HG02840 (cell line): ENCODE measurements at regions not wholly inside any gene's neighbourhood (a gene's known extent, or its start where the extent isn't known, plus 50 kb on each side); places are given as distances from the start of the nearest gene placed in this dataset.

ENCODE experiments used
- ATAC-seq: cut with Tn5 transposase; IDR thresholded peaks from one replicate; pipeline ENCODE4 v1.9.1; 2021; ENCODE audit warnings: mild to moderate bottlenecking, moderate library complexity, moderate number of reproducible peaks; ENCODE audit not compliant: unreplicated experiment, low FRiP score

DNA sequence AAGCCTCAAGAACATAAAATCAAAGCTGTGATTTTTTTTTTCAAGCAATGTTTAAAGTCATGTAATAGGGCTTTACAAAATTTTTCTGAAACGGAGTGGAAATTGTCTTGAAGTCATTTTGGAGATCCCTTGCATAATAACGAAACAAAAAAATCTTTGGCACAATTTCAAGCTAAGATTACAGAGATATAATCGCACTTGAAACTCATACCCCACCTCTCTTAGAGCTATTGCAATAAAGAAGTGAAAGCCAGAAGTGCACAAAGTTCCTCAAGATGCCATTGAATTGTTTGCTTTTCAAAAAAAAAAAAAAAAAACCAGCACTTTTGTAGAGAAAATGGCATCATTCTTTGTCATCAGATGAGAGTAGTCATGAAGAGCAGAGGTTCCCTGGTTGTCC, 152.3 kb downstream of the PAX3 start:
- ATAC-seq = no peak

DNA sequence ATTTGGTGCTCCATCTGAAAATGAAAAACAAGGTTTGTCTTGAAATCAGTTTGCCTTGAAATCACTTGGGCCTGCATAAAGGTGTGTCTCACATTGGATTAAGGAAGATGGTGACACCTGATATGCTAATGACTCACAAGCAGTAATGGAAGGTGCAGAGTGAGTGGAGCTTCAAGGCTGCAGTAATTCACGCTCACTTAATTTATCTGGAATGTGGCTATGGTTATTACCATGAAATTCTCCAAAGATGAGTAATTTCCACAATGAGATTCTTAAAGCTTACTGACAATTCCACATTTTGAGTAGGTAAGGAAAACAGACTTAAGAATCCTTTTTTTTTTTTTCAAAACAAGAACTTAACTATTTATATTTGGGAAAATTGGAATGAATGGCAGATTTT, 156.8 kb downstream of the PAX3 start:
- ATAC-seq = no peak

DNA sequence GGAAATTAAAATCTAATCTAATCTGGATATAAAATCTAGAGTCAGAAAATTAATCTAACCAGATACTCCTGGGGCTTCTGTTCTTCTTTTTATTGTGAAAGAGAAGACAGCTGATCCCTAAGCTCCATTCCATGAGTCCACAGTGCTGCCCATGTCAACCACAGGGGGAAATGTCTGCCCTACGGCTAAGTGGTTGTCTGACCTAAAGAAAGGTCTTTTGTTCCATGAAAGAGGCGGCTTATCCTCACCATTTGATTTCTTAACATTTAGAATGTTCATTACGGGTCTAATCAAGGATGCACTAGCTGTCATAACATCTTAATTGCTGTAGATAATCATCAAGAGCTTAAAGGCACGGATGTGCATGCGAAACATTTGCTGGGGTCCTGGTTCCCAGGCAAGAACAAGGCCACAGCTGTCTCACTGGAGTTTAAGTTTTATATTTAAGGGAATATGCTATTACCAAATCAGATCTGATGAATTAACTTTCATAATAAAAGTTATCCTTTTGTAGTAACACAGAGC, 162.6 kb downstream of the PAX3 start:
- no peak for ATAC-seq

DNA sequence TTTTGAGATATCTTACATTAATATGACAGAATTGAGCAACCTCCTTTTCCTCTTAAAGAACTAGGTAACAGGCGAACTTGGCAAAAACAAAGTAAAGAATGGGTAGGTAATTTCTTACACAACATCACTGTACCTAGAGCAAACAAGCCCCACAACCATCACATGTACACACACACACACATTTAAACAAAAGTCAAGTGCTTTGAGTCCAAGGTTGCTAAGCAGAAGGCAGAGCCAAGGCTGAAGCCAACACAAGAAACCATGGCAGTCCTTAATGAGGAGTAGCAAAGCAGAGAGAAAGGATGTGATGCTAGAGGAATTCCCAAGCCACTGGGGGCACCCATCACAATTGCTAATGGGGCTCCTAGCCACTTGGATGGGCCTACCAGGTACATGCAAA, 164.1 kb downstream of the PAX3 start:
- ATAC-seq = no peak

DNA sequence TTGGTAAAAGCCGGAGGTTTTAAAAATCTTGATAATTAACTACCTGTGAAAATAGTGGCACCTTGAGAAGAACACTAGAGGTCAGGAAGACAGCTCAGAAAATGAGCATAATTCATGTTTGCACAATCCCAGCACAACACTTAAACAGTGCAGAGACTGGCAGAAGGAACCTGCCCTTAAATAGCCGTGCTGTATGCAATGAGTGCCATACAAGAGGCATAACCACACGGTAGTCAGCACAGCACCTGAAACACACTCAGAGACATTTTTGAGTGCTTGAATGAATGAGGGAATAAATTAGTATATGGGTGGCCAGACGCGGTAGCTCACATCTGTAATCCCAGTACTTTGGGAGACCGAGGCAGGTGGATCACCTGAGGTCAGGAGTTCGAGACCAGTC, 164.9 kb downstream of the PAX3 start:
- ATAC-seq = no peak

DNA sequence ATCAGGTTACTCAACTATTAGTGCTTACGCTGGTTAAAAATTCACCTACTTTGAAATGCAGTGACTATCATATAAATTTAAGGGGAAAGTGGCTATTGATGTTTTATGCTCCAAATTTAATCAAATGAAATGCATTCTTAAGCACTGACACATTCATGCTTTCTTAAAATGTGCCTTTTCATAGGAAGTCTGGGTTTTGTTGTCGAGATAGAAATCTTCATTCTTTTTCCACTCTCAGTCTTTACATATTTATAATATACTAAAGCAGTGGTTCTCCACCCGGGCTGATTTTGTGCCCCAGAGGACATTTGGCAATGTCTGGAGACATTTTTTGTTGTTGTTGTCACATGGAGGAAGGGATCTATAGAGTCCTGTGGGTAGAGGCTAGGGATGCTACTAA, 167.9 kb downstream of the PAX3 start:
- no peak for ATAC-seq

DNA sequence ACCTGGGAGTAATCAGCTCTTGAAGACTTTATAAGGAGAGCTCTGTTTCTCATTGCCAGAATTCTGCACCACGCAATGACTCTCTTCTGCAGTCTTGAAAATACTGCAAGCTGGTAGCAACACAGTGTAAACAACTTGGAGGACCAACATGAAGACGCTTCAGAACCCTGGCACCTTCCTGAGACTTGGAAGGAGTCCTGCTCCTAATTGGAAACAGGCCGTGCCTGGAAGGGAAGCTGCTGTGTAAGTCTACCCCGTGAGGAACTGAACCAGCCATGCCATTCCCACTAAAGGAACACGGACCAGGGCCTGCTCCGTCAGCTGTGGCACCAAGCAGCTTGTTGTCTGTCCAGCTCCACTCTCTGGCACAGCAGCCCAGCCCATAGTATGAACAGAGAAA, 171.1 kb downstream of the PAX3 start:
- no peak for ATAC-seq

DNA sequence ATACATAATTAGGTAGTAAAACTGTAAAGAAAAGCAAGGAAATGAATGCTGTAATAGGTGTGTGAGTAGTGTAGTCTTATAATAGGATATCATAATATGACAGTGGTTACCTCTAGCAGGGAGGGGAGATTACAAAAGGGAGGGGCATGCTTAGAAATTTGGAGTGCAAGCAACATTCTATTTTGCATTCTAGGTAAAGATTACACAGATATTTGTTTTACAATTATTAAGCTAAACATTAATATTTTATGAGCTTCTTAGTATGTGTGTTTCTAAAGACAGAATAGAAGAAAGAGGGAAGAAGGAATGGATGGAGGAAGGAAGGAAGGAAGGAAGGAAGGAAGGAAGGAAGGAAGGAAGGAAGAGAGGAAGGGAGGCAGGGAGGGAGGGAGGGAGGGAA, 177.9 kb downstream of the PAX3 start:
- no peak for ATAC-seq

DNA sequence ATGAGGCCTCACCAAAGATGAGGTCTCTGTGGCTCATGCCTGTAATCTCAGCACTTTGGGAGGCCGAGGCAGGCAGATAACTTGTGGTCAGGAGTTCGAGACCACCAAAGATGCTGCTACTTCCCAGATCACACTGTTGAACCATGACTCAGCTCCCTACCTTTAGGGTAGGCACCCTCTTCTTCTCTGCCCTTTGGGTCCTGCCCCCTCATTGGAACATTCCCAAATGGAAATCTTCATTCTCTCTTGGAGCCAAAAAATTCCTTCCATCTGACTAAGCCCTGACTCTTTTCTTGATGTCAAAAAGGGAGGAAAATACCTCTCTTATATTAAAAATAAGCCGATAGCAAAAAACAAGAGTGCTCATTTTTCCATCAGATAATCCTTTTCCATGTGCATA, 183.5 kb downstream of the PAX3 start:
- ATAC-seq = no peak

DNA sequence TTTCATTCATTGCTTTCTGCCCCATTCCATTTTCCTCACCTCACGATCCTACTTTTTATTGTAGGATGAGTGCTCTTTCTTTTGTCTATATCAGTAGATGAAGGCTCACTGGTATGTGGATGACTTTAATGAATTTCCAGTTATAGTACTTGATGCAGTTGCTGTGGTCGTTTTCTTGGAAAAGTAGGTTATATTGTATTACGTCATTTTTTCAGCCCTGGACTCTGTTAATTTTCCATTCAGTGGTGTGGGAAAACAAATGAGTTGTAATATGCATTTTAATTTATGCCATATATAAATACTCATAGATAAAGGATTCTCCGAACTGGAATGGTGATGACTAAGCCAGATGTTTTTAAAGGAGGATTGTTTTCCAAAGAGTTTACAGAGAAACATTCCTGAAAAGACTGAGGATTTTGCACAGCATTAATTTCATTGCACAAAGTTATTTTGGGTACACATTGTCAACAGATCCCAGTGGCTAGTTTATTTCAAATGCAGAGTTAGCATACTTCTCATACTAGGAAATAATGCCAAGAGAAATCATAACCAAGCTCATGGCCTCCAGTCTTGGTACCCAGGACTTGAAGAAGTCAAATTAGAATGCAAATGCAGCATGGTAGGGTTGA, 189.7 kb downstream of the PAX3 start:
- ATAC-seq = no peak

DNA sequence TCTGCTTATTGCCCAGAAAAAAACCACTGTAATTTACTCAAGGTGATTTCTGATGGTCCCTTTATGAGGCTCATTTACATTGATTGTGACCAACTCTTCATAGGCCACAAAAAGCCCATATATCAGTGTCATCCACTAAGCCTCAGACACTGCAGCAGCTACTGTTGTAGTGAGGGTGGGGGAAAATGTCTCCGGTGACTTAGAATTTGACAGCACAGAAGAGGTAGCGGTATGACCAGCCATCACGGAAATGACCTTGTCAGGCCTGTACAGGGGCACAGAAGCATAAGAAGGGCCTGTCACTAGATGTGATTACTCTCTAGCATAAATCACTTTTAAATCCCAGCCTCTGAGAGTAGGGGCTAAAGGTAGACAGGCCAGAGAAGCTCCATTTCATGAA, 190.3 kb downstream of the PAX3 start:
- ATAC-seq = no peak

DNA sequence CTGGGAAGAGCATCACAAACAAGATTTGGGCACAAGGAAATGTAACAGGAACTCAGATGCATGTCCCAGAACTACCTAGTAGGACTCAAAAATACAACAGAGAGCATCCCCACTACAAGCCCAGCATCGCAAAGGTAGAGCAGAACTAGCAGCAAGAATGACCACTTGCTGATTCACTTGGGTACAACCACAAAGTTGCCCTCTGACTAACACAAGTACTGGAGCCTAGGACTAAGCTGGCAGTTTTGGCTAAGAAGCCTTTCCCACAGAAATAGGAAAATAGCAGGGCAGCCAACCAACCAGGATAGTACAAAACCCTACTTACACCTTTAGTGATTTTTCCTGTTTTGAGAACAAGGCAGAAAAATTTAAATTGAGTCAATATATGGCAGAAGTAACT, 193.8 kb downstream of the PAX3 start:
- no peak for ATAC-seq

DNA sequence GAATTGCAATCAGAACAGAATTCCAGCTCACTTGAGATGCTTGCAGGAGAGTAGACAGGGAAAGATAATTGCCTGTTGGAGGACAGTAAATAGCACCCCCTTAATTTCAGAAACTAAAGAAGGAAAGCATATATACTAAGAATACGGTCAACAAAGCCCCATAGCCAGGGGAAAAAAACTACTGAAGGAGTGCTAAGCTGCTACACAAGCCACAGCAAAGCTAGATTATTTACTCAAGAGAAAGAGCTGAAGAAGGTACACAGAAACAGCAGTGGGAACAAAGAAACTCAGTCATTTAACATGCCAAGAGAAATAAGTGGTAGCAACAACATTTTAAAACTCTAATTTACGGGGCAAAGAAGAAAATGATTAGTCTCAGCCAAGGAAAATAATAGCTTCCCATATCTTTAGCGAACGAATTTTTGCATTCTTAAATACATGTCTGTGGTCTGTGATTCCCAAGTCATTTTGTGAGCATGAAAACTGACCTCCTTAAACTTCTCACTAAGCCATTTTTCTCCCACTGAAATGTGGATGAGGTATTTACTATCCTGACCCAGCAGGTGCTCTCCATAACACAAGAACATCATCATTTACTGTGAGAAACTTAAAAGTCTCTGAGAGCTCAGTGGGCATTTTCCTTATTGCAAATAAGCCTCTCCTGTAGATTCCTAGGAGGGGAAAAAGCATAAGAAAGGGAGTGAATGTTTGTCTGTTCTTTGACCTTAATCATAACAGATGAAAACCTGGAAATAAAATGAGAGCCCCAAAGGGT, 196.0 kb downstream of the PAX3 start:
- no peak for ATAC-seq

DNA sequence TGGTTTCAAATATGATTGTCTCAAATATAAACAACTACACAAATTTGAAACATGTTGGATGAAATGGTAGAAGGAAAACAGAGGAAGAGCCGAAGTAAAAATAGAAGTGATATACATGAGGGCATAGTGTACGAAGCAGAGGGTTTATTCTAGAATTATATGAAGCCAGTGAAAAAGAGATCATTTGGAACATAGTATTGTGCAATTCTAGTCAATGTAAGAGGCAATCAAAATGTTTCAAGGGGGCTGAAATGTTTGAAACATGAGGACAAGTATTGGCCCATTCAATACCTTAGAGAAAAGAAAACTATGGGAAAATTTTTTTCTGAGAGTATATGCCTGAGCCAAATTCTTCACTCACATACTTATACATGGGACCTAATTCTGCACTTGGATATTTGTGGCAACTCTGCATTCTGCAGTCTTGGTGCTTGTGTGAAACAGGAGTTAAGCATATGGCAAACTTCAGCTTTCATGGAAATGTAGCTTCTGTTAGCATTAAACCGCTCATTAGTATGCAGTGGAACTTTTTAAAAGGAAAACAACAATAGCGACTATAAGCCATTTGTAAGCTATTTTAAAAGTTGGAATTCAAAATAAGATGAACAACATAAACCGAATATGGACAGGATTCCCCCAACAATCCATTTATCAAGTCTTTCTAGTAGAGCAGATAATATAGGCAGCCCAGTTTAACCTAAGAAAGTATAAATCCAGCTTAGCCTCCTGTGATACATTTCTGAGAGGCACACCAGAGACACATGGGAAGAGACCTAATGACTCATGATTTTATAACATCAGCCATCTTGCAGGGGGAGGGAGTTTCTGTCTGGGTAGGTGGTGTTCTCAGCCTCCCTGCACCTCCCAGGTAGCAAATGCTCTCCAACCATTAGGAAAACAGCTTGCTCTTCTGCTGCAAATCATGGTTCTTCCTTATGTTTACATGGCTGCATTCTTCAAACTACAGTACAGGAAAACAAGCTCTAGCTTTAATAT, 197.8 kb downstream of the PAX3 start:
- no peak for ATAC-seq

DNA sequence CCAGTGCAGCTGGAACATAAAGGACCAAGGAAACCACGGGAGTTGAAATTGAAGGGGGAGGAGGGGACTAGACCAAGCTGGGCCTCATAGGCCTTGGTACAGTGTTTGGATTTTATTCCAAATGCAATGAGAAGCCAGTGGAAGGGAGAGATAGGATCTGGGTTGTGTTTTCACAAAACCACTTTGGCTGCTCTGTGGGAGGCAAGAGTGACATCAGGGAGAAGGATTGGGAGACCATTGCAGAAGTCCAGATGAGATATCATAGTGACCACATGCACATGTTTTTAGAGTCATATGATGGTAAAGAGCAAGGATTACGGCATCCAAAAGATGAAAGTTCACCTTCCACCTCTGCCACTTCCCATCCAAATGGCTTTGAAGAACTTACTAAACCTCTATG, 210.2 kb downstream of the PAX3 start:
- no peak for ATAC-seq

DNA sequence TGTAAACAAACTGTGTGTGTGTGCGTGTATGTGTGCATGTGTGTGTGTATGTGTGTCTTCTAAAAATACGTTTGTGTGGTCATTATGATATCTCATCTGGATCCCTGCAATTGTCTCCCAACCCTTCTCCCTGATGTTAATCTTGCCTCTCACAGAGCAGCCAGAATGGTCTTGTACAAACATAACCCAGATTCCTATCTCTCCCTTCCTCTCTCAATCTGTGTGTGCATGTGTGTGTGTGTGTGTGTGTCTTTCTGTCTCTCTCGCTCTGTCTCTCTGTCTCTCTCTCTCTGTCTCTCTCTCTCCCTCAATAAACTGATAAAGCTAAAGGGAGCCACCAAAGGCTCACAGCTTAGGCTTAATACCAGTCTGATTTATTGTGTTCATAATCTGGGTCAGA, 210.8 kb downstream of the PAX3 start:
- ATAC-seq = no peak

DNA sequence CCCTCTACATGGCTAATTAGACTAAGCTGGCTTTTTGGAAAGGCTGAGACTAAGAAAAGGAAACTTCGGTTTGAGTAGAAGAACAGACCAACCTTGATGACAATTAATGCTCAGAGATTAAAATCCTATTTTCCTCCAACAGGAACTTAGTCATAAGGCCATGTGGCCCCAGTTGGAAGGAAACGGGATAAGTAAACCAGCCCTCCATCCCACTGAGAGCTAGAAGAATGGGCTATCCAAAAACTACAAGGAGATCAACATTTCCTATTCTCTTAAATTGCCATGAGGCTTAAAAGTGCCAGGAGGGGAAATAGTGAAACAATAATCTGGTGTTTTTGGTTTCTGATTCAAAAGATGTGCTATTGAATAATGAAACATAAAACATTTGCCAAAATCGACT, 216.6 kb downstream of the PAX3 start:
- no peak for ATAC-seq

DNA sequence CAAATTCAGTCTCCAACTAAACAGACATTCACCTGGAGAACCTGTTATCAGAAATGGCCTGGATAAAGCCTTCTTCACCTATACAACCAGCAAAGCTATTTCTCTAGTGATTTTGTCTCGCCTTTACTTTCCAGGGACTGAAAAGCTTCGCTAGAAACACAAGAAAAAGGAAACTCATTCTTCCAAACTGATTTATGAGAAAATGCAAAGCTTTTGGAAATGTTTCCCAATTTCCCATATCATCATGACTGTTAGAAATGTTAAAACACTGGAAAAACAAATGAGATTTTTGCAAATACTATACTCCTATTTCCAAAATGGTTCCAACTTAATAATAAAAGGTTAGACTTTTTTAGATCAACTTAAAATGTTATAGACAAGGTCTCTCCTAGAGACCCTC, 218.7 kb downstream of the PAX3 start:
- ATAC-seq = no peak

DNA sequence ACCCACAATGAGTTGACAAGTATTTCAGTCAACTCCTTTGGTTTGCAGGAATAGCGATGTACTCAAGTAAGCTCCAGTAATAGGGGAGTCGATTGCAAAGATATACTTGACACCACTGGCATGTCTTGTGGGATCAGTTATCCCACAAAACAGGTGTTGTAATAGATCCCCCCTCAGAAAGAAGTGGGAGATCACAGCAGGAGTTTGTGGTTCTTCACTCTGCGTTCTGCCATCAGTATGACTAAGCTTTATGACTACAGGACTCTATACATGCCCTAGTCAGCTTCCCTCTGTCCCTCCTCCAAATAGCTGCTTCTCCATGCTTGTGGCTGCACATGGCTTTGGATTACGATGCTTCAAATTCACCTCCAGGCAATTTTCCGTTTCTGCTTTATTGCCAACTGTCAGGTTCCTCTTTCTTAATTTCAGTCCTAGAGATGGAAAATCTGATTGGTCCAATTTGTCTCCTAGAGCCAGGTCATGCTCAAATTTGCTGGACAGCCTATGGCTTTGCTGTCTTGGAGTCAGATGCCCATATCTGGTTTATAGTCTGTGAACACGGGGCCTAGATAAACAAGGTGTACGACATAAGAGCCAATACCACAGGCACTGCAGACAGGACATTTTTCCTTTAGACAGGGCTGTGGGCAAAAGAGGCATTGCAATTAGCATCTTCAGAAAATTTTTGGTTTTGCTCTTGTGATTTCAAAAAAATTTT, 221.7 kb downstream of the PAX3 start:
- no peak for ATAC-seq

DNA sequence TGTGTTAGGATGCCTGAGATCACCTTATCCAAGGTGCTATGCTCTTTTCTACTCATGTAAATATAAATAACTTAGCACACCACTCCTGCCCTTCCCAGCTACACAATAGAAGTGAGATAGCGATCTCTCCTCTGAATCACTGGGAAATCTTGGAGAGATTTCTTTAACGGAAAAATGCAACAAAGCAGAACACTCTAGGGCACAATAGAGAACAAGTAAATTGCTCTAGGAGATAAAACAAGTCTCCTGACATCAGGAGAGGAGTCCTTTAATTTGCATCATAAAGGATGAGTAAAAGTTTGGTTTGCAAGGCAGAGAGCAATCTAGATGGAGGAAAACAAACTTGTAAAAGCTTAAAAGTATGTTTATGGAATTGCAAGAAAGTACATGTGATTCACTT, 224.1 kb downstream of the PAX3 start:
- no peak for ATAC-seq
